ENCODE measurements at regions not wholly inside any gene's neighbourhood (a gene's known extent, or its start where the extent isn't known, plus 50 kb on each side); places are given as distances from the start of the nearest gene placed in this dataset.

DNA sequence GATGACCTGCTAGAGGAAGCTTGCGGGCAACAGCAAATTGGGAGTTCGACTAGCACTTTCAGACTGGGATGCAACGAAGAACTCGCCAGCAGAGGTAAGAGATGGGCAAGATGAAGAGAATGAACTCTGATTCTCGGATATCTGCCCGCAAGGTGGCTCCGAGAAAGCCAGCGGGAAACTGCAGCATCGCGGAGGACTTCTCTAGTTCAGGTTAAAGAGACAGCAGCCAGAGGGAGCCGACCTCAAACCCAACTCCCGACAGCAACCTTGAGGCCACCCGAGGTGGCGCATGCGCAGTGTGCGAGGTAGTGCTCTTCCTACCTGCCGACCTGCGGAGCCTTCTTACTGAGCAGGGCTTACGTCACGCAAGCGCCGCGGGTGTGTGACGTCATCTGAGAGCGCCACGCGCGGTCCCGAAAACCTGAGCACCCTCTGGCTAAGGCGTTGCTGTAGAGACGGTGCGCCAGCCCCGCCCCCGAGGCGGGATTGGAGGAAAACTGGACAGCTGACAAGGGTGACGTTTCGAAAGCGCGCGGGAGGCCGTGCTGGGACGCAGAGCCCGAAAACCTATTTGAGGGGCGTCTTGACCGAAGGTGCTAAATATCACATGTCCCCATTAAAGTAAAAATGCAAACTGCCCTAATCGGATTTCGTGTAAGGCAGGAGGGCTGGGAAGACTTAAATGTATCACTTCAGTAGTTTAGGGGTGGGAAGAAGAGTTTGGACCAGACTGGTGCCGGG lies 110.5 kb upstream of the SLC25A33 start:
- intact Hi-C loops (cut with DNase I): no loop called here
- H3K27me3 ChIP-seq: no peaks in the 10 kb centered on the region
- H3K4me1 ChIP-seq: peaks cover 41% of the 10 kb centered on the region
- no peaks in the 10 kb centered on the region for H3K9me3 ChIP-seq
- WGBS, 2 donors: 3 to 4% methylated on average over 33 to 48 of the region's 48 CpGs
- DNase-seq: peak; percentile 100
- H3K27ac ChIP-seq: peak overlapping the region; percentile 74 to 86 (median 82)
- ATAC-seq: peak; percentile 98
- no peaks in the 10 kb centered on the region for H3K36me3 ChIP-seq (replicated peaks in 1 of 2; ENCODE audit: insufficient read depth in 1 of 2, low read depth in 2 of 2)
- H3K4me3 ChIP-seq: peak overlapping the region in 1 of 2 donors; percentile 8
- TF ChIP-seq POLR2A (IDR thresholded peaks at IDR 0.05): peak in 2 of 3 donors; percentile 84
- TF ChIP-seq, protein P1, sequence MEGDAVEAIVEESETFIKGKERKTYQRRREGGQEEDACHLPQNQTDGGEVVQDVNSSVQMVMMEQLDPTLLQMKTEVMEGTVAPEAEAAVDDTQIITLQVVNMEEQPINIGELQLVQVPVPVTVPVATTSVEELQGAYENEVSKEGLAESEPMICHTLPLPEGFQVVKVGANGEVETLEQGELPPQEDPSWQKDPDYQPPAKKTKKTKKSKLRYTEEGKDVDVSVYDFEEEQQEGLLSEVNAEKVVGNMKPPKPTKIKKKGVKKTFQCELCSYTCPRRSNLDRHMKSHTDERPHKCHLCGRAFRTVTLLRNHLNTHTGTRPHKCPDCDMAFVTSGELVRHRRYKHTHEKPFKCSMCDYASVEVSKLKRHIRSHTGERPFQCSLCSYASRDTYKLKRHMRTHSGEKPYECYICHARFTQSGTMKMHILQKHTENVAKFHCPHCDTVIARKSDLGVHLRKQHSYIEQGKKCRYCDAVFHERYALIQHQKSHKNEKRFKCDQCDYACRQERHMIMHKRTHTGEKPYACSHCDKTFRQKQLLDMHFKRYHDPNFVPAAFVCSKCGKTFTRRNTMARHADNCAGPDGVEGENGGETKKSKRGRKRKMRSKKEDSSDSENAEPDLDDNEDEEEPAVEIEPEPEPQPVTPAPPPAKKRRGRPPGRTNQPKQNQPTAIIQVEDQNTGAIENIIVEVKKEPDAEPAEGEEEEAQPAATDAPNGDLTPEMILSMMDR (IDR thresholded peaks at IDR 0.05): peak in 5 of 7 experiments; percentile 22 to 78 (median 66)

DNA sequence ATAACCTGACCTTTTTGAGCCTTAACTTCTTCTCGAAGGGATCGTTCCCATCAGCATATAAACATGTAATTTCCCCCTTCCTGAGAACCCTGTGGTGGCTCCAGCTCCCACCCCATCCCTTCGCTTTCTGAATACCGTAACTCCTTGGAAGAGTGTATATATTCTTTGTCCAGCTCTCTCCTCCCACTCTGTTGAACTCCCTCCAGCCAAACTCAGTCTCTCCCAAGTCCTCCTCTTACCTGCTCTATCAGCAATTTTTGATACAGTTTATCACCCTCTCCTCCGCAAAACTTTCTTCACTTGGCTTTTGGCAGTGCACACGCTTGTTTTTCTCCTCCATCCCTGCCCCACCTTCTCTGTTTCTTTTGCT lies 109.9 kb upstream of the SLC25A33 start:
- DNase-seq: no peak
- Histone ChIP-seq H3K27me3 (no peaks in the 10 kb centered on the region), H3K36me3 (replicated peaks in 1 of 2; ENCODE audit: insufficient read depth in 1 of 2, low read depth in 2 of 2) (no peaks in the 10 kb centered on the region), H3K9me3 (no peaks in the 10 kb centered on the region), H3K4me3 (peak overlapping the region in 1 of 2 donors; percentile 8), H3K27ac (peak overlapping the region; percentile 74 to 86 (median 82)), H3K4me1 (peaks cover 47% of the 10 kb centered on the region)
- peak; percentile 5 for ATAC-seq
- WGBS, 2 donors: 39 to 40% methylated on average over 6 of the region's 6 CpGs
- no peak for TF ChIP-seq POLR2A (IDR thresholded peaks at IDR 0.05)
- TF ChIP-seq, protein P1 (IDR thresholded peaks at IDR 0.05): no peak
- intact Hi-C loops (cut with DNase I): no loop called here

DNA sequence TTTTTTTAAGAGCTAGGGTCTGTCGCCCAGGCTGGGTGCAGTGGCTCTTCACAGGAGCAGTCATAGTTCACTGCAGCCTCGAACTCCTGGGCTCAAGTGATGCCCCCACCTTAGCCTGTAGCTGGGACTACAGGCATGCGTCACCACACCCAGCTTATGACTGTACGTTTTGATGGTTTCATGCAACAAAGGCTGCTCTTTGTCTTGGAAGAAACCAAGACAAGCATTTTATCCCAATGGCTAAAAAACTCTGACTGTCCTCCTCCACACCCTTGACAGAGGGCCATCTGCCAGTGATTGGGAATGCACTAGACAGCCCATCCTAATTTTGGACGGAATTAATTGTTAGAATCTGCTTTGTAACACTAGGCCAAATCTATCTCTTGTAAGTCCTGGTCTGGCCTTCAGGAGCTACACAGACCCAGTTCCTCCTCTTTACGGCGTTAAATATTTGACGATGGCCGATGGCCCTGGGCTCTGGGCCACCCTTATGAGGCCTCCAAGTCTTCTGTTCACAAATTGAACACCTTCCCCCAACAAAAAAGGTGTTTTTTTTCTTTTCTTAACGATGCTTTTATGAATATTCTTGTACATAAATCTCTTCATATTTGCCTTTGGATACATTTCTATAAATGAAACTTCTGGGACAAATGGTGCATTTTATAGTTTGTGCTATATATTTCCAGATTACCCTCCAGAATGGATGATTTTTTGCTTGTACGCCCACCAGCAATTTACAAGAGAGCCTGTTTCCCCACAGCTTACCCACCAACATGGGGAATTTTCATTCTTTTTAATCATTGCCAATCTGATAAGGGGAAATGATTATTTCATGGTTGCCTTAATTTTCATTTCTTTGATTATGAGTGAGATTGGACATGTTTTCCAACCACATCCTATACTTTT lies 104.8 kb upstream of the SLC25A33 start:
- TF ChIP-seq POLR2A (IDR thresholded peaks at IDR 0.05): no peak
- TF ChIP-seq, protein P1 (IDR thresholded peaks at IDR 0.05): no peak
- no peak for ATAC-seq
- no peaks in the 10 kb centered on the region for H3K27me3 ChIP-seq
- H3K4me3 ChIP-seq: no peak overlapping the region
- 40 to 56% methylated on average over 8 to 11 of the region's 11 CpGs for WGBS, 2 donors
- H3K36me3 ChIP-seq (replicated peaks in 1 of 2; ENCODE audit: insufficient read depth in 1 of 2, low read depth in 2 of 2): no peaks in the 10 kb centered on the region
- DNase-seq: no peak
- H3K27ac ChIP-seq: peak overlapping the region; percentile 82 to 98 (median 90)
- H3K9me3 ChIP-seq: no peaks in the 10 kb centered on the region
- H3K4me1 ChIP-seq: peaks cover 86% of the 10 kb centered on the region
- intact Hi-C loops (cut with DNase I): no loop called here

DNA sequence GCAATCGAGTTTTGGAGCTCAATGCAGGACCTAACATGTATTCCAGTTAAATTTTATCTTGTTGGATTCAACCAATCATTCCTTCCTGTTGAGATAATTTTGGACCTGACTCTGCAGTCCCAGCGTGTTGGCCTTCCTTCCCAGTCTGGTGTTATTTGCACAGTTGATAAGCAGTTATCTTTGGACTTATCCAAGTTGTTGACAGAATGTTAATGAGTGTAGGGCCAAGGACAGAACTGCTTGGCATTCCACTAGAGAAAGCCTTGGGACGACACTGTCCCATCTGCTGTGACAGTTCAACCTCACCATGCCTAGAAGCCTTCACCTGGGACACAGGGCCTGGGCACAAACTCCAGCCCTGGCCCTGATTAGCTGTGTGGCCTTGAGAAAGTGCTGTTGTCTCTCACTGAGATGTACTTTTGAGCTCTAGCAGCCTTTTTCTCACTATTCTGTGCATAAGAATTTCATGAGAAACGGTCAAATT lies 104.1 kb upstream of the SLC25A33 start:
- Histone ChIP-seq H3K36me3 (replicated peaks in 1 of 2; ENCODE audit: insufficient read depth in 1 of 2, low read depth in 2 of 2) (no peaks in the 10 kb centered on the region), H3K27me3 (no peaks in the 10 kb centered on the region), H3K4me1 (peaks cover 89% of the 10 kb centered on the region), H3K9me3 (no peaks in the 10 kb centered on the region), H3K27ac (peak overlapping the region; percentile 82 to 98 (median 90)), H3K4me3 (no peak overlapping the region)
- peak; percentile 54 to 82 (median 69) for DNase-seq
- intact Hi-C loops (cut with DNase I): no loop called here
- WGBS, 2 donors: 7 to 11% methylated on average over 4 of the region's 4 CpGs
- ATAC-seq: peak; percentile 43
- no peak for TF ChIP-seq POLR2A (IDR thresholded peaks at IDR 0.05)
- TF ChIP-seq, protein P1 (IDR thresholded peaks at IDR 0.05): no peak

All from body of pancreas (tissue), 4 donors.